Endothelial cell of umbilical vein (primary cell): ENCODE measurements at regions not wholly inside any gene's neighbourhood (a gene's known extent, or its start where the extent isn't known, plus 50 kb on each side); places are given as distances from the start of the nearest gene placed in this dataset.

Experiments
- BruUV-seq: library from RNA; stranded (reverse); fragments of 400-500 nt; replicated peaks from 2 replicates; lab custom pipeline; 2021; lab: Mats Ljungman, UMichigan
- CTCF ChIA-PET: fragments of 300-600, 350-600 bp; sonication (Branson Sonifier 250); formaldehyde crosslinking; loops from one replicate; lab custom pipeline; 2021; ENCODE audit warnings: antibody characterized with exemption, inconsistent platforms; lab: Charles Lee
- POLR2A ChIA-PET: fragments of 300-600, 350-600 bp; sonication (Branson Sonifier 250); formaldehyde crosslinking; loops from one replicate; lab custom pipeline; 2021; ENCODE audit warnings: antibody characterized with exemption, inconsistent platforms; lab: Charles Lee
- DNase-seq: peaks from one replicate; pipeline ENCODE4 v3.0.0-alpha.2; 2011; ENCODE audit warnings: low read depth, low spot score
- FAIRE-seq: peaks from 2 replicates; lab custom pipeline; 2011; peaks lifted over from hg19 to GRCh38; lab: Jason Lieb, UNC
- H2AFZ ChIP-seq: 2 replicates; pipeline ENCODE4 v1.6.0; 2012; ENCODE audit warnings: low read depth, low read length, control low read depth, inconsistent platforms
- H3K27ac ChIP-seq: 2 replicates; pipeline ENCODE4 v1.5.1; 2011; ENCODE audit warnings: low read depth, mild to moderate bottlenecking, control low read depth, low read length, moderate library complexity; ENCODE audit not compliant: insufficient read depth
- H3K27me3 ChIP-seq, 2 experiments: 2 replicates each; pipeline versions ENCODE4 v1.6.0 to v1.6.1; 2011; ENCODE audit warnings: low read length in 2 of 2, mixed read lengths in 1 of 2; ENCODE audit not compliant: control insufficient read depth in 2 of 2, insufficient read depth in 2 of 2
- H3K36me3 ChIP-seq, 2 experiments: 2 replicates in 1 of 2; 3 replicates in 1 of 2; pipeline ENCODE4 v1.5.1; 2011; ENCODE audit warnings: low read length in 2 of 2, mild to moderate bottlenecking in 1 of 2, moderate library complexity in 1 of 2; ENCODE audit not compliant: control insufficient read depth in 2 of 2, insufficient read depth in 2 of 2; ENCODE audit errors: extremely low read depth in 1 of 2
- H3K4me1 ChIP-seq: 3 replicates; pipeline ENCODE4 v1.5.1; 2011; ENCODE audit warnings: mild to moderate bottlenecking, low read length; ENCODE audit not compliant: control insufficient read depth, insufficient read depth; ENCODE audit errors: extremely low read depth
- H3K4me2 ChIP-seq: 2 replicates; pipeline ENCODE4 v1.6.1; 2011; ENCODE audit warnings: low read length, control low read depth, mixed read lengths; ENCODE audit not compliant: insufficient read depth
- H3K4me3 ChIP-seq, 3 experiments: fragments of 200-600 bp in 1 of 3; sonication (generic), shearing (Covaris generic) in 1 of 3; replicated peaks in 1 of 3; 2 replicates each; pipeline ENCODE4 v1.5.1; 2011 to 2016; ENCODE audit warnings: control low read depth in 3 of 3, low read length in 3 of 3, mild to moderate bottlenecking in 2 of 3, inconsistent platforms in 1 of 3, low read depth in 1 of 3, moderate library complexity in 1 of 3; ENCODE audit not compliant: insufficient read depth in 1 of 3
- H3K79me2 ChIP-seq: 2 replicates; pipeline ENCODE4 v1.6.0; 2012; ENCODE audit warnings: low read length, inconsistent platforms; ENCODE audit not compliant: control insufficient read depth, insufficient read depth
- H3K9ac ChIP-seq: replicated peaks from 2 replicates; pipeline ENCODE3; 2011; ENCODE audit warnings: low read length, control low read depth; ENCODE audit not compliant: insufficient read depth; ENCODE audit errors: extremely low read depth
- H3K9me1 ChIP-seq: replicated peaks from 3 replicates; pipeline ENCODE4 v1.6.0; 2011; ENCODE audit warnings: mild to moderate bottlenecking, low read length; ENCODE audit not compliant: control insufficient read depth, insufficient read depth; ENCODE audit errors: extremely low read depth
- H3K9me3 ChIP-seq: replicated peaks from 2 replicates; pipeline ENCODE4 v1.5.1; 2012; ENCODE audit warnings: low read length, inconsistent platforms; ENCODE audit not compliant: control insufficient read depth, insufficient read depth
- H4K20me1 ChIP-seq: replicated peaks from 2 replicates; pipeline ENCODE3; 2011; ENCODE audit warnings: mild to moderate bottlenecking, low read length; ENCODE audit not compliant: control insufficient read depth, insufficient read depth; ENCODE audit errors: extremely low read depth
- CTCF ChIP-seq, 2 donors: IDR thresholded peaks; 1 replicate in 1 of 2; 2 replicates in 1 of 2; pipeline ENCODE4 v1.5.1; 2011; ENCODE audit warnings: low read length in 2 of 2, mild to moderate bottlenecking in 2 of 2, moderate library complexity in 2 of 2, control low read depth in 1 of 2, inconsistent platforms in 1 of 2, low read depth in 1 of 2; ENCODE audit not compliant: insufficient read depth in 1 of 2; ENCODE audit errors: extremely low read depth in 1 of 2
- EZH2 ChIP-seq: IDR thresholded peaks from 2 replicates; pipeline ENCODE4 v1.6.1; 2012; ENCODE audit warnings: borderline replicate concordance, low read depth, mild to moderate bottlenecking, moderate library complexity, low read length, inconsistent platforms; ENCODE audit not compliant: severe bottlenecking
- FOS ChIP-seq: IDR thresholded peaks from 2 replicates; pipeline ENCODE4 v1.6.1; 2011; ENCODE audit warnings: mild to moderate bottlenecking, low read length, moderate library complexity, borderline replicate concordance; ENCODE audit not compliant: insufficient read depth
- GATA2 ChIP-seq: IDR thresholded peaks from 2 replicates; pipeline ENCODE4 v1.7.0; 2011; ENCODE audit warnings: low read depth, mild to moderate bottlenecking, moderate library complexity, mixed read lengths, low read length; ENCODE audit not compliant: insufficient read length, insufficient read depth
- JUN ChIP-seq: IDR thresholded peaks from 2 replicates; pipeline ENCODE4 v1.6.1; 2011; ENCODE audit warnings: borderline replicate concordance, low read depth; ENCODE audit not compliant: insufficient read length, insufficient read depth
- MAX ChIP-seq: IDR thresholded peaks from 2 replicates; pipeline ENCODE4 v1.6.1; 2011; ENCODE audit not compliant: insufficient read depth, insufficient read length
- MYC ChIP-seq: IDR thresholded peaks from one replicate; pipeline ENCODE4 v1.6.1; 2011; ENCODE audit warnings: mild to moderate bottlenecking, low read depth, low read length
- POLR2A ChIP-seq: IDR thresholded peaks from 2 replicates; pipeline ENCODE4 v1.6.1; 2012; ENCODE audit warnings: low read depth, mild to moderate bottlenecking, control low read depth, low read length
- POLR2AphosphoS5 ChIP-seq: IDR thresholded peaks from 2 replicates; pipeline ENCODE4 v1.6.1; 2012; ENCODE audit warnings: low read depth, mild to moderate bottlenecking, control low read depth, low read length, moderate library complexity; ENCODE audit not compliant: insufficient read depth
- dilution Hi-C: fragments of 300-500 bp; cut with MboI; formaldehyde crosslinking; loops from one replicate; pipeline ENCODE4 v1.15.0; 2019; ENCODE audit warnings: low sequenced_read_pairs; ENCODE audit not compliant: extremely low pct_ligation_motif_present
- intact Hi-C: fragments of 100-400 bp; cut with micrococcal nuclease; formaldehyde crosslinking; loops from one replicate; pipeline ENCODE4 v1.10.0; 2022

- Histone ChIP-seq H3K9ac (no peak overlapping the region), H3K4me1 (no peaks in the 10 kb centered on the region), H3K9me1 (no peaks in the 10 kb centered on the region), H2AFZ (no peak overlapping the region), H3K4me3 (no peak overlapping the region), H3K27me3 (no peaks in the 10 kb centered on the region), H3K79me2 (no peaks in the 10 kb centered on the region), H3K4me2 (no peak overlapping the region), H4K20me1 (no peaks in the 10 kb centered on the region), H3K9me3 (no peaks in the 10 kb centered on the region), H3K27ac (no peak overlapping the region), H3K36me3 (no peaks in the 10 kb centered on the region)
- intact Hi-C loops (no loop called here), dilution Hi-C loops (no loop called here)
- ChIA-PET CTCF (no interaction called here), POLR2A (no interaction called here)
- no peak for DNase-seq
- no TSS peak for BruUV-seq
- no peak for FAIRE-seq
- no peak for TF ChIP-seq FOS
- no peak for TF ChIP-seq GATA2
- TF ChIP-seq POLR2A, result no peak
- no peak for TF ChIP-seq POLR2AphosphoS5
- TF ChIP-seq MYC, result no peak
- TF ChIP-seq JUN, result no peak
- TF ChIP-seq CTCF (IDR thresholded peaks at IDR 0.05; ENCODE audit: extremely low read depth in 1 of 2, insufficient read depth in 1 of 2, low read depth in 1 of 2, low read length in 2 of 2), result no peak
- TF ChIP-seq EZH2, result no peak
- no peak for TF ChIP-seq MAX
These were observed 208.3 kb downstream of the MYRFL start for GRCh38 chr12:70033310-70033709.
